HG03342 (cell line): ENCODE measurements at regions not wholly inside any gene's neighbourhood (a gene's known extent, or its start where the extent isn't known, plus 50 kb on each side); places are given as distances from the start of the nearest gene placed in this dataset.

Source experiments
- ATAC-seq: cut with Tn5 transposase; IDR thresholded peaks from one replicate; pipeline ENCODE4 v1.9.1; 2021; ENCODE audit warnings: mild to moderate bottlenecking, moderate library complexity; ENCODE audit not compliant: unreplicated experiment

DNA sequence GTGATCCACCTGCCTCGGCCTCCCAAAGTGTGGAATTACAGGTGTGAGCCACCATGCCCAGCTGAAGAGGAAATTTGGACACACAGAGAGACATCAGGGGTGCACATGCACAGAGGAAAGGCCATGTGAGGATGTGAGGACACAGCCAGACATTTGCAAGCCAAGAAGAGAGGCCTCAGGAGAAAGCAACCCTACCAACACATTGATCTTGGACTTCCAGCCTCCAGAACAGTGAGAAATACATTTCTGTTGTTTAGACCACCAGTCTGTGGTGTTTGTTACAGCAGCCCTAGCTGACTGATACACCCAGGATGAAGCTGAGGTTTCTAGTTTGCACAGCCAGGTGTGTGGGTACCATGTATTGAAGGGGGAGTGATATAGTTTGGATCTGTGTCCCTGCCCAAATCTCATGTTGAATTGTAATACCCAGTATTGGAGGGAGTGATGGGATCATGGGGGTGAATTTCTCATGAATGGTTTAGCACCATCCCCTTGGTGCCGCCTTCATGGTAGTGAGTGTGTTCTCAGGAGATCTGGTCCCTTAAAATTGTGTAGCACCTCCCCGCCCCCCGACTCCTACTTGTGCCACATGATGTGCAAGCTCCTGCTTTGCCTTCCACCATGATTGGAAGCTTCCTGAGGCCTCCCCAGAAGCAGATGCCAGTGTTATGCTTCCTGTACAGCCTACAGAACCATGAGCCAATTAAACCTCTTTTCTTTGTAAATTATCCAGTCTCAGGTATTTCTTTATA lies 64.7 kb upstream of the DUSP5 start:
- ATAC-seq: no peak

- no peak for ATAC-seq
Measured at GRCh38 chr10:110433740-110434139, 64.0 kb upstream of the DUSP5 start.

DNA sequence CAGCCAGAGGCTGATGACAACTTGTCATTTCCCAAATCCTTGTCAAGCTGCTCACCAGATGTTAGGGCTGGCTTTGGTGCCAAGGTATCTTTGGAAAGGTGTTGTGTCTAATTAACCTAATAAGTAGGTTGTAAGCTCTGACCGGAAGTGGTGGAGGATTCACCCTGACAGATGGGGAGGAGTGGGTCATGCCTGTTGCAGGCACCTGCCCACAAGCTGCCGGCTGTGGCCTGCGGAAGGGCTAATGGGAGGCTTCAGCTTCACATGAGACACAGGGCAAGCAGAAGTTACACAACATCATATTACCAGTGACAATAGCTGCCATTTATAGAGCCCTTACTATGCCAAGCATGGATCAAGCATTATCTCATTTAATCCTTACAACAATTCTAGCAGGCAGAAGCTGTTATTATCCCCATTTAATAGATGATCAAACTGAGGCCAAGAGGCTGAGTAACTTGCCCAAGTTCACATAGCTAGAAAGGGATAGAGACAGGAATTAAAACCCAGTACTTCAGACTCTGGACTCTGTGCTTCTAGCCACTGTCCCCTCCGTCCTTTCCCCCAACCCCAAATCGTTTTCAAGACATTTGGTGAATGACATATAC lies 63.1 kb upstream of the DUSP5 start:
- ATAC-seq: no peak

DNA sequence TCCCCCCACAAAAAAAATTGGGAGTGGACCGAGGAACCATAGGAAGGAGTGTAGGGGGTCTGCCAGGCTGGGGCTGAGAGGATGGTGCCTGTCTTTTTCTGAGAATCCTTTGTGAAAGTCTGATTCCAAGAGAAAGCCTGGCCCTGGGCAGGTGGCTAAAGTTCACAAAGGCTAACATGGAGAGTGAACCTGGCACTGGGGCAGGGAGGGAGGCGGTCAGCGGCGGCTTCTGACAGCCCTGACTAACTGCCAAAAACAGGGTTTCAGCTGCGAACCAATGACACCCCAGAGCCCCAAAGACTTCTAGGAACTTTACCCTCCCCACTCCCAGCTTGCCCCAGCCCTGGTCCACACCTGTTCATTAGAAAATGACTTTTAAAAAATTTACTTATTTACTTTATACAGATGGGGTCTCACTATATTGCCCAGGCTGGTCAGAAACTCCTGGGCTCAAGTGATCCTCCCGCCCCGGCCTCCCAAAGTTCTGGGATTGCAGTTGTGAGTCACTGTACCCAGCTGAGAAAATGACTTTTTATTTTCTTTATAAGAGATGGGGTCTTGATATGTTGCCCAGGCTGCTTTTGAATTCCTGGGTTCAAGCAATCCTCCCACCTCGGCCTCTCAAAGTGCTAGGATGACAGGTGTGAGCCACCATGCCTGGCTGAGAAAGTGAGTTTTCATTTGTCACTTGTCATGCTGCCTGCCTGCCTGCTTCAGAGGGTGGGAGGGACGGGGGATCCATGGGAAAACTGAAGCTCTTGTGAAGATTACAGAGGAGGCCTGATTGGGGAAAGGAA lies 61.0 kb upstream of the DUSP5 start:
- ATAC-seq: no peak

DNA sequence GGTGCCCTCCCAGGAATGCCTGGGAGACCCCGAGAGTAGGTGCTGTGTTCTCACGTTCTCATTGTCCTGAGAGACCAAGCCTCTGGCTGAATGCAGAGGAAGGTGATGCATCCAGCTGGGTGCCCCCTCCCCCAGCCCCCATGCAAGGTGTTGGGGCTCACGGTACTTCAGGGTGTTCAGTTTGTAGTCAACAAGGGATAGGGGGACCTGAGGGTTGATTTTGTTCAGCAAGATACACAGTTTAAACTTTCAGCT lies 60.4 kb upstream of the DUSP5 start:
- ATAC-seq: no peak

GRCh38 chr10:110437761-110438341 lies 59.9 kb upstream of the DUSP5 start:
- no peak for ATAC-seq

DNA sequence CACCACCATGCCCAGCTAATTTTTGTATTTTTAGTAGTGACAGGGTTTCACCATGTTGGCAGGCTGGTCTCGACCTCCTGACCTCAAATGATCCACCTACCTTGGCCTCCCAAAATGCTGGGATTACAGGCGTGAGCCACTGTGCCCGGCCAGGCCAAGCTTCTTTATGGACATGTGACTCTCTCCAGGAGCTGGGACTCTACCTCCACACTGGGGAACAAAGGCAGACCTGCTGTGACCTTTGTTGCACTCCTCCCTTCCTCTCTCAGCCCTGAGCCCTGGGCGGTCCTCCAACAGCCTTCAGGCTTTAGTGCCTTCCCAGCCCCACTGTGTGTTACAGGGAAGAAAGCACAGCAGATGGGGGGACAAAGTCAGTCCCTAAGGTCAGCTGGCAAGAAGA lies 55.0 kb upstream of the DUSP5 start:
- no peak for ATAC-seq

- ATAC-seq: no peak
Measured at GRCh38 chr10:110443239-110444003, 54.3 kb upstream of the DUSP5 start.

GRCh38 chr10:110444004-110444337 lies 53.7 kb upstream of the DUSP5 start:
- ATAC-seq: no peak

GRCh38 chr10:110445871-110446270 lies 51.8 kb upstream of the DUSP5 start:
- no peak for ATAC-seq

DNA sequence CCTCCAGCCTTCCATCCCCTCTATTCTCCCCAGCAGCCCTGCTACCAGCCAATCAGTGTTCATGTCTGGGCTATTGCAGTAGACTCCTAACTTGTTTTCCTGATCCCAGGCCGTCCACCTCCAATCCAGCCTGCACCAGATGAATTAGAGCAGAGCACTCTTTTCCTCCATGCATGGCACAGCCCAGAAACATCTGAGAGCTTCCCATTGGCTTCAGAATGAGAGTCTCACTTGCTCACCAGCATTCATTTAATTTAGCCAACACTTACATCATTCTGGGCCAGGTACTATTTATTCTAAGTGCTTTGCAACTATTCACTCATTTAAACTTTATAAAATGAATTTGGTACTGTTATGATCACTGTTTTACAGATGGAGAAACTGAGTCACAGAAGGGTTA lies 51.4 kb upstream of the DUSP5 start:
- no peak for ATAC-seq

DNA sequence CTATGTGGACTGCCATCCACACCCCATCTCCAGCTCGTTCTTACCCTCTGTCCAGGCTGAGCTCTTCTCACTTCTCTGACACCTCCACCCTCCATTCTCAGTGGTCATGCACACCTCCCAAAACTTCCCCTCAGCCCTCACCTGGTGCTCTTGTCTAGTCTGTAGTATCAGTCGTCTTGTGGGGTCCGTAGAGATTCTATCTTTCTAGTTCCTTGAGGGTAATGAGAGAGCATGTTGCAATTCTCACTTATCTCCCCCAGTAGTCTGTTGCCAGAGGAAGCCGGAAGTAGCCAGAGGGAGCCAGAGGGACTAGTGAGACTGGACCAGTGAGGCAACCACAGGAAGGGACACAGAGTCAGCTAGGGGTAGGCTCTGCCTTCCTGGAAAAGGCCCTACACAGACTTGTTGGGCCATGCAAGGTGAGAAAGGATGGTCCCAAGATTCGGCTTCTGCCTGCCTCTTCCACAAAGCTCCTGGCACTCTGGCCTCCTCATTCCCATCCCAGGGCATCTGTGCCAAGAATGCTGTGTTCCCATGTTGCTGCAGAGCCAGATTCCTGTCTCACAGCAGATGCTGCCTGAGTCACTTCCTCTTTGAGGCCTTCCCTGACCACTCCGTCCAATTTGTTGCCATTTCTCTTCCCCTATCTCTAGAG lies 50.6 kb upstream of the DUSP5 start:
- no peak for ATAC-seq

GRCh38 chr10:110447886-110448285 lies 49.8 kb upstream of the DUSP5 start:
- ATAC-seq: no peak
